ENCODE measurements at regions not wholly inside any gene's neighbourhood (a gene's known extent, or its start where the extent isn't known, plus 50 kb on each side); places are given as distances from the start of the nearest gene placed in this dataset.

GRCh38 chr2:8204711-8205110 lies 477.1 kb upstream of the ID2 start:
- no peak for DNase-seq (ENCODE audit: low read depth)

- DNase-seq (ENCODE audit: low read depth): no peak
These were observed 472.4 kb upstream of the ID2 start for GRCh38 chr2:8209494-8209893.

GRCh38 chr2:8211384-8211783 lies 470.5 kb upstream of the ID2 start:
- no peak for DNase-seq (ENCODE audit: low read depth)

- no peak for DNase-seq (ENCODE audit: low read depth)
These were observed 469.6 kb upstream of the ID2 start for GRCh38 chr2:8212239-8212638.

GRCh38 chr2:8214036-8214615 lies 467.7 kb upstream of the ID2 start:
- no peak for DNase-seq (ENCODE audit: low read depth)

- DNase-seq (ENCODE audit: low read depth): no peak
These were observed 466.5 kb upstream of the ID2 start for GRCh38 chr2:8215159-8215863.

- DNase-seq (ENCODE audit: low read depth): no peak
These were observed 465.9 kb upstream of the ID2 start for GRCh38 chr2:8215982-8216381.

- DNase-seq (ENCODE audit: low read depth): no peak
These were observed 465.5 kb upstream of the ID2 start for GRCh38 chr2:8216397-8216796.

- no peak for DNase-seq (ENCODE audit: low read depth)
These were observed 464.3 kb upstream of the ID2 start for GRCh38 chr2:8217468-8218030.

GRCh38 chr2:8219096-8219495 lies 462.8 kb upstream of the ID2 start:
- no peak for DNase-seq (ENCODE audit: low read depth)

GRCh38 chr2:8219631-8220355 lies 462.1 kb upstream of the ID2 start:
- no peak for DNase-seq (ENCODE audit: low read depth)

GRCh38 chr2:8222979-8223694 lies 458.7 kb upstream of the ID2 start:
- DNase-seq (ENCODE audit: low read depth): no peak

GRCh38 chr2:8223695-8224346 lies 458.0 kb upstream of the ID2 start:
- no peak for DNase-seq (ENCODE audit: low read depth)

- no peak for DNase-seq (ENCODE audit: low read depth)
These were observed 457.3 kb upstream of the ID2 start for GRCh38 chr2:8224347-8225190.

- no peak for DNase-seq (ENCODE audit: low read depth)
These were observed 456.6 kb upstream of the ID2 start for GRCh38 chr2:8225266-8225665.

GRCh38 chr2:8225798-8226197 lies 456.1 kb upstream of the ID2 start:
- DNase-seq (ENCODE audit: low read depth): no peak

GRCh38 chr2:8229546-8229986 lies 452.3 kb upstream of the ID2 start:
- DNase-seq (ENCODE audit: low read depth): no peak

- no peak for DNase-seq (ENCODE audit: low read depth)
These were observed 451.4 kb upstream of the ID2 start for GRCh38 chr2:8230466-8230865.

- no peak for DNase-seq (ENCODE audit: low read depth)
These were observed 450.0 kb upstream of the ID2 start for GRCh38 chr2:8231902-8232301.

GRCh38 chr2:8232871-8233270 lies 449.0 kb upstream of the ID2 start:
- no peak for DNase-seq (ENCODE audit: low read depth)

GRCh38 chr2:8234253-8234652 lies 447.6 kb upstream of the ID2 start:
- no peak for DNase-seq (ENCODE audit: low read depth)
